ENCODE measurements at regions not wholly inside any gene's neighbourhood (a gene's known extent, or its start where the extent isn't known, plus 50 kb on each side); places are given as distances from the start of the nearest gene placed in this dataset.
"Not testable (repeated sequence)": the region's sequence is repeated elsewhere in the genome, so short reads cannot be mapped to it uniquely, and the experiment has no call there.

GRCh38 chr5:120351071-120351470 is 113.0 kb upstream of the PRR16 start:
- in situ Hi-C loops (cut with HindIII; ENCODE audit: low sequenced_read_pairs); DNase-seq (ENCODE audit: low spot score): not testable (repeated sequence)

DNA sequence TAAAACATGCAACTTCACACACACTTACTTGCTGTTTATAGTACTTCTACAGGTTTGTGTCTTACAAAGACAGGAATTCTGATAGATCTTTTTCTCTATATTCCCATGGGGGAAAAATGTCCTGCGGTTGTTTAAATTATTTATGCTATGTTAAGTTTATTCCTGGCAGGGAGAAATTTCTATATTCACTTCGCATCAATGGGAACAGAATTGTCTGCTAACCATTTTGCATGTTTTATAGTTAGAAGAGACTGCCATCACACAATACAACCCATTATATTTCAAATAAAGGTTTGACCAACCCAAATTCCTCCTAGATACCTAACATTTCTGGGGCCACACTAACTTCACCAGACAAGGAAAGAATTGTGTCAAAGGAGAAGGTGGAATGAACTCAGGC is 110.0 kb upstream of the PRR16 start:
- in situ Hi-C loops (cut with HindIII; ENCODE audit: low sequenced_read_pairs): no loop called here
- no peak for DNase-seq (ENCODE audit: low spot score)

- no peak for DNase-seq (ENCODE audit: low spot score)
- in situ Hi-C loops (cut with HindIII; ENCODE audit: low sequenced_read_pairs): no loop called here
Observed at GRCh38 chr5:120358949-120359348, 105.2 kb upstream of the PRR16 start.

GRCh38 chr5:120361941-120362340 is 102.2 kb upstream of the PRR16 start:
- no peak for DNase-seq (ENCODE audit: low spot score)
- in situ Hi-C loops (cut with HindIII; ENCODE audit: low sequenced_read_pairs): no loop called here

DNA sequence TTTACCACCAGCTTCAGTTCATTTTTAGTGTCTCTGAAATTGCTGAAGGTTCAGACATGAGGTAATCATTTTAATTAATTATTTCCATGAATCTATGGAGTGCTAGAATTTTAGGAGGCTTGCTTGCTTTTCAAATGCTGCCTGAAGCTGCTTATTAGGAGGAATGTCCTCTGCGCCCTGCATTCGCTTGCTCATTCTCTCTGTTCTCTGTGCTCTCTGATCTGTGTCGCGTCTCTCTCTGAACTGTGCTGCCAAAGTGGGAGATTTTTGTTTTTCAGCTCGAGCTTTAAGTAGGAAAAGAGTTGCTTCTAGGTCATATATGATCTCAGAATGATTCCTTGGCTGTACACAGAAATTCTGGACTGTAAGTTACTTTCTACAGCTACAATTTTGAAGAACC is 101.7 kb upstream of the PRR16 start:
- DNase-seq (ENCODE audit: low spot score): no peak
- in situ Hi-C loops (cut with HindIII; ENCODE audit: low sequenced_read_pairs): no loop called here

GRCh38 chr5:120365656-120366446 is 98.2 kb upstream of the PRR16 start:
- DNase-seq (ENCODE audit: low spot score): no peak
- in situ Hi-C loops (cut with HindIII; ENCODE audit: low sequenced_read_pairs): no loop called here

DNA sequence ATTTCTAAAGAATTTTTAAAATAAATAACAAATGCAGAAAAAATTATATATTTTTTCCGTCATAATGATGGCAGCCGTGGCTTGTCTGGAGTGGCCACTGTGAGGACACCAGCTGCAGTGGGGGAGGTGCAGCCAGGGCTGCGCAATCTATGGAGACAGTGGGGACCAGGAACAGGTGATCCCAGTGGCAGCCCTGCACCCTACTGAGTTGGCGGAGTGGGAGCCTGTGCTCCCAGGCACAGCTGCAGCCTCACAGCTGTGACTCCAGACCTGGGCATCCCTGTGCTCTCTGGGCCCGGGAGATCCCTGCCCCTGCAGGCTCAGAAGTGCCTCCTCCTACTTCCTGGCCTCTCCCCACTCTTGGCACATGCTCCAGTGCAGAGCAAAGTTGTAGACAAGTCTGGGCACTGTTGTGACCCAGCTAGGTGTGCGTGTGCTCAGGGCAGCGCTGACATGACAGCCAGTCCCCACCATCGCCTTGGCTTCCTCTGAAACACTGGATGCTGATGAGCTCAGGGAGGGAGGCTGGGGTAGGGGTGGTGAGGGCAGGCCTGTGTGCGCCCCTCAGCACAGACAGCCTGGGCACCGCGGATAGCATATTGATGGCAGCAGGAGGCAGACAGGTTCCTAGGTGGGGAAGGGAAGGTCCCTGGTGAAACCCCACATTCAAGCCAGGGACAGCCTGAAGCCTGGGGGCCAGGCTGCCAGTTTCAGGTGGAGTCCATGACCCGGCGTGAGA is 96.0 kb upstream of the PRR16 start:
- no peak for DNase-seq (ENCODE audit: low spot score)
- in situ Hi-C loops (cut with HindIII; ENCODE audit: low sequenced_read_pairs): no loop called here

DNA sequence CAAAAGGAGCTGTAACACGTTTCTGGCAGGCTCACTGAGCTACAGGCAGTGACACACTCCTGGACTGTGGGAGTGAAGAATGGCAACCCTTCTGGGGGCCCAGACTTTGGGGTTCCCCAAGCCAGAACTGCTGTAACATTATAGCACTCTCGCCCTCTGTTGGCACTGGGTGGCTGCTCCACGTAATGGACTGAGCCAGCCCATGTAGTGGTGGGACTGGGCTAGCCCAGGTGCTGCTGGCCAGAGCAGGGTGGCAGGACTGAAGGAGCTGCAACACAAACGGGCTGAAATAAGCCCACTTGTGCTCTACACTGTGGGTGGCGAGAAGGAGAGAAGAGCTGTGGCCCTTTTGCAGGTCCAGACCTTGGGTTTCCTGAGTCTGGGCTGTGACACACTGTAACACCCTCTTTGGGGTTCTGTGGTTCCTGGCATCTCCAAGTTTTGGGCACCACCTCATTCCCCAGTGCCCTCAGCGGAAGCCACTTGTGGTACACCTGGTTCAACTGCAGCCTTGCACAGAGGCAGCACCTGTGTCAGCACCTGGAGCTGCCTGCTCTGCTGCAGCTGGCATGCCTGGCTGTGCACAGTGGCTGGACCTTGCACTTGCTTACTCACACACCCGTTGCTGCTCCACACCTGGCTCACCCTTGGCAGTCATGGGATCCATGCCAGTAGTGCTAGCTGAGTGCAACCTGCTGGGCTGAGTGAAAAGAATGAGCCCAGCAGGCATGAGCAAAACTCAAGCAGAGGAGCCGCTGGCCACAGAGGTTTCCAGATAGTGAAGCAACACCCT is 95.0 kb upstream of the PRR16 start:
- in situ Hi-C loops (cut with HindIII; ENCODE audit: low sequenced_read_pairs): no loop called here
- DNase-seq (ENCODE audit: low spot score): no peak

DNA sequence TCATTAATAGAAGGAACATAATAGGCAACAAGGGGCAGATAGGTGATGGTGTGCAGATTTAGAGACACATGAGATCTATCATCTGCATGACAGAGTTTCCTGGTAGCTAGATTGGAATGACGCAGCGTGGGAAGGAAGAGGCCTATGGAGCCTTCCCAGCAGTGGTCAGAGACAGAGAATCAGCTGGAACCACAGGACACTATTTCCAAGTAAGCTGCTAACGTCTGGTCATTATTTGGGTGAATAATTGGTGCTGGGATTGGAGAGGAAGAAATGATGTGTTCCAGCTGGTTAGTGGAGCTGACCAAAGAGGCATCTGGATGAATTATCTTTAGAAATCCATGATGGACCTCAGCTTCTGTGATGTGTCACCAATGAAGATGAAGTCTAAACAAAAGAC is 91.2 kb upstream of the PRR16 start:
- DNase-seq (ENCODE audit: low spot score): no peak
- in situ Hi-C loops (cut with HindIII; ENCODE audit: low sequenced_read_pairs): no loop called here

DNA sequence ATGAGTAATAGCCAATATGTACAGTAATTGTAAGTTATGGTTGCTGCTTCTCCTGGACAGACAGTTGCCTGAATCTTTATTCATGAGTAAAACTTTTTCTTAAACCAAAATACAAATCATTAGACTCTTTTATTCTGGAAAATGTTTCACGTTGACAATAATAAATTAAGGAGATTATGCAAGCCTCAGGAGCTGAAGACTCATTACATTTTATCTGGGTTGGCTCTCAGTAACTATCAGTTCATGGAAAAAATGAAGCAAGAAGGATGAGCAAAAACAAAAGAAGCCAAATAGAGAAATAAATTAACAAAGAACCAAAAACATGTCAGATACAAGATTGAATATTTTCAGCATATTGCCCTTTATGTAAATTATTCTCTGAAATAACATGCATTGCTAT is 88.9 kb upstream of the PRR16 start:
- in situ Hi-C loops (cut with HindIII; ENCODE audit: low sequenced_read_pairs): no loop called here
- no peak for DNase-seq (ENCODE audit: low spot score)

GRCh38 chr5:120380644-120381043 is 83.5 kb upstream of the PRR16 start:
- DNase-seq (ENCODE audit: low spot score): no peak
- in situ Hi-C loops (cut with HindIII; ENCODE audit: low sequenced_read_pairs): no loop called here

GRCh38 chr5:120382833-120383232 is 81.3 kb upstream of the PRR16 start:
- DNase-seq (ENCODE audit: low spot score): no peak
- in situ Hi-C loops (cut with HindIII; ENCODE audit: low sequenced_read_pairs): no loop called here

DNA sequence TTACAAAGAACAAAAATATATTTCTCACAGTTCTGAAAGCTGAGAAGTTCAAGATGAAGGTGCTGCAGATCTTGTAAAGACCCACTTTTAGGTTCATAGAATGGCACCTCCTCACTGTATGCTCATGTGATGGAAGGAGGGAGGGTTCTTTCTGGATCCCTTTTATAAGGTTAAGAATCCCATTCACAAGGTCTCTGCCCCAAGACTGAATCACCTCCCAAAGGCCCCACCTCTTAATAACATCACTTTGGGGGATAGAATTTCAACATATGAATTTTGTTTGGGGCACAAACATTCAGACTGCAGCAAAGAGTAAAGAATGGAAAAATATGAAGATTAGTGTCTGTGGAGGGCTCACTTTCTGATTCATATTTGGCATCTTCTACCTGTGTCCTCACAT is 77.1 kb upstream of the PRR16 start:
- DNase-seq (ENCODE audit: low spot score): no peak
- in situ Hi-C loops (cut with HindIII; ENCODE audit: low sequenced_read_pairs): no loop called here

DNA sequence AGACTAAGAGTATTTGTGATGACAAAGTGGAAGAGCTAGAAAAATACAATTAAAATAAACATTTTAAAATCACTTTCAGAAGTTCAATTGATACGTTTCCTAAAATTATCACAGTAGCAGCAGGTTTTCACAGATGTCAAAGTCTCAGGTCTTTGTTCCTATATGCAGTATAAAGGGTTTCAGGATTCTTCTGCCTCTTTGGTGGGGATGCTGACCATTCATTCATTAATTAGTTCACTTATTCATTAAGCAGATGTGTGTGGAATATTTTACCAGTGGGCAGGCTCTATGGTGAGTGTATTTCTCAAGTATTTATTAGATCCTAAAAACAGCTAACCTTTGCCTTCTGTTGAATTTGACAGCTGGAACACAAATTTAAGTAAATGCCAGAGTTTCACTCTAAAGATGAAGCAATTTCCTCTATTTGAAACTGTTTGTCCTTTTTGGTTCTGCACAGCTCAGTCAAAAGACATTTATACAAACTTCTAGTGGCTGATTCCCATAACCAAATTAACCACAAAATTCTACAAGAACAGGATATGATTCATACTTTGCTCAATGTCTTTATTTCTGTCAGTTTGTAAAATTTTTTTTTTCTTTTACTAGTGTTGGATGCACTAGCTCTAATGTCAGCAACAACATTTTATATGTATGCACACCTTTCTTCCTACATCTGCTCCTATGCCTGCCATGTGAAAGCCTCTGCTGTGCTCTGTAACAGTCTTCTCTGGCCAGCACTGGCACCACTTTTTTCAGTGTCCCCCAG is 75.9 kb upstream of the PRR16 start:
- in situ Hi-C loops (cut with HindIII; ENCODE audit: low sequenced_read_pairs): no loop called here
- DNase-seq (ENCODE audit: low spot score): no peak

- no peak for DNase-seq (ENCODE audit: low spot score)
- in situ Hi-C loops (cut with HindIII; ENCODE audit: low sequenced_read_pairs): no loop called here
Observed at GRCh38 chr5:120394259-120394658, 69.8 kb upstream of the PRR16 start.

- DNase-seq (ENCODE audit: low spot score): no peak
- in situ Hi-C loops (cut with HindIII; ENCODE audit: low sequenced_read_pairs): no loop called here
Observed at GRCh38 chr5:120396186-120396585, 67.9 kb upstream of the PRR16 start.

DNA sequence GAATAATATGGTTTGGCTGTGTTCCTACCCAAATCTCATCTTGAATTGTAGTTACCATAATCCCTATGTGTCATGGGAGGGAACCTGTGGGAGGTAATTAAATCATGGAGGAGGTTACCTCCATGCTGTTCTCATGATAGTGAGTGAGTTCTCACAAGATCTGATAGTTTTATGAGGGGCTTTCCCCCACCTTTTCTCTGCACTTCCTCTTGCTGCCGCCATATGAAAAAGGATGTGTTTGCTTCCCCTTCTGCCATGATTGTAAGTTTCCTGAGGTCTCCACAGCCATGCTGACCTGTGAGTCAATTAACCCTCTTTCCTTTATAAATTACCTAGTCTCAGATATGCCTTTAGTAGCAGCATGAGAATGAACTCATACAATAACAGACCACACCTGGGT is 63.7 kb upstream of the PRR16 start:
- in situ Hi-C loops (cut with HindIII; ENCODE audit: low sequenced_read_pairs): no loop called here
- DNase-seq (ENCODE audit: low spot score): no peak

- DNase-seq (ENCODE audit: low spot score): no peak
- in situ Hi-C loops (cut with HindIII; ENCODE audit: low sequenced_read_pairs): no loop called here
Observed at GRCh38 chr5:120402606-120403005, 61.5 kb upstream of the PRR16 start.

- no peak for DNase-seq (ENCODE audit: low spot score)
- in situ Hi-C loops (cut with HindIII; ENCODE audit: low sequenced_read_pairs): no loop called here
Observed at GRCh38 chr5:120405286-120405864, 58.7 kb upstream of the PRR16 start.
